ENCODE measurements at regions not wholly inside any gene's neighbourhood (a gene's known extent, or its start where the extent isn't known, plus 50 kb on each side); places are given as distances from the start of the nearest gene placed in this dataset.

DNA sequence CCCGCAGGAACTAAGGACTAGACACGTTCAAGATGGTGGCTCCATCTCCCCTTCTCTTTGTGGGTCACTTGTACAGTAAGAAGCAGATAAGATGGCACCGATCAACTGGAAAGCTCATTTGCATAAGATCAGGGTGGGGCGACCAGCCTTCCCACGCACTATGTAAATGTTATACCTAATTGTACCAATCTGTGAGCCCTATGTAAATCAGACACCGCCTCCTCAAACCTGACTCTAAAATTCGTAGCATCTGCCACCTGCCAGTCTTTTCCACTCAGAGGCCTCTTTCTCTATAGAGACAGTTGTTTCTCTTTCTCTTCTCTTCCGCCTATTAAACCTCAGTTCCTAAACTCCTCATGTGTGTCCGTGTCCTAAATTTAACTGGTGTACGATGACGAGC is 324.5 kb downstream of the PHF14 start:
- peaks cover 9% of the 10 kb centered on the region; the same call in 1 of the 2 replicates for H3K4me1 ChIP-seq (ENCODE audit: insufficient read depth)
- Mint-ChIP-seq H3K27ac (no peak overlapping the region), H3K9me3 (no peaks in the 10 kb centered on the region), H3K27me3 (ENCODE audit: insufficient read depth, low read depth, poor library complexity) (no peaks in the 10 kb centered on the region), H3K4me3 (no peak overlapping the region), H3K36me3 (ENCODE audit: low read depth) (no peaks in the 10 kb centered on the region), H3K4me1 (peaks cover 16% of the 10 kb centered on the region)
- H3K27ac ChIP-seq (ENCODE audit: low read depth) = no peak overlapping the region
- H3K27me3 ChIP-seq (ENCODE audit: insufficient read depth) = no peaks in the 10 kb centered on the region
- H2AFZ ChIP-seq = peak overlapping the region; percentile 77; the same call in 1 of the 2 replicates
- H3K4me2 ChIP-seq = no peak overlapping the region
- H4K20me1 ChIP-seq (replicated peaks; ENCODE audit: insufficient read depth) = no peaks in the 10 kb centered on the region
- H3K4me3 ChIP-seq = no peak overlapping the region
- H3K36me3 ChIP-seq (ENCODE audit: insufficient read depth) = no peaks in the 10 kb centered on the region
- no peaks in the 10 kb centered on the region for H3K79me2 ChIP-seq (replicated peaks; ENCODE audit: insufficient read depth)
- peak; percentile 66 for ATAC-seq
- H3K9me2 ChIP-seq (ENCODE audit: insufficient read depth) = no peaks in the 10 kb centered on the region
- no peaks in the 10 kb centered on the region for H3F3A ChIP-seq (replicated peaks; ENCODE audit: low read depth)
- peak; percentile 19 for DNase-seq (ENCODE audit: low spot score)
- TF ChIP-seq NANOG (IDR thresholded peaks at IDR 0.05; ENCODE audit: borderline replicate concordance) (no peak), ZNF114 (CRISPR knock-in tag; IDR thresholded peaks at IDR 0.05) (no peak), POLR2AphosphoS5 (IDR thresholded peaks at IDR 0.05; ENCODE audit: low read depth) (no peak), EZH2phosphoT487 (IDR thresholded peaks at IDR 0.05; ENCODE audit: unreplicated experiment) (no peak), EZH2 (IDR thresholded peaks at IDR 0.05; ENCODE audit: low read depth, unreplicated experiment) (no peak), JUNB (IDR thresholded peaks at IDR 0.05; ENCODE audit: unreplicated experiment) (no peak)
- TF ChIP-seq, protein P1, sequence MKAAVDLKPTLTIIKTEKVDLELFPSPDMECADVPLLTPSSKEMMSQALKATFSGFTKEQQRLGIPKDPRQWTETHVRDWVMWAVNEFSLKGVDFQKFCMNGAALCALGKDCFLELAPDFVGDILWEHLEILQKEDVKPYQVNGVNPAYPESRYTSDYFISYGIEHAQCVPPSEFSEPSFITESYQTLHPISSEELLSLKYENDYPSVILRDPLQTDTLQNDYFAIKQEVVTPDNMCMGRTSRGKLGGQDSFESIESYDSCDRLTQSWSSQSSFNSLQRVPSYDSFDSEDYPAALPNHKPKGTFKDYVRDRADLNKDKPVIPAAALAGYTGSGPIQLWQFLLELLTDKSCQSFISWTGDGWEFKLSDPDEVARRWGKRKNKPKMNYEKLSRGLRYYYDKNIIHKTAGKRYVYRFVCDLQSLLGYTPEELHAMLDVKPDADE (IDR thresholded peaks at IDR 0.05) = no peak
- TF ChIP-seq, protein P2, sequence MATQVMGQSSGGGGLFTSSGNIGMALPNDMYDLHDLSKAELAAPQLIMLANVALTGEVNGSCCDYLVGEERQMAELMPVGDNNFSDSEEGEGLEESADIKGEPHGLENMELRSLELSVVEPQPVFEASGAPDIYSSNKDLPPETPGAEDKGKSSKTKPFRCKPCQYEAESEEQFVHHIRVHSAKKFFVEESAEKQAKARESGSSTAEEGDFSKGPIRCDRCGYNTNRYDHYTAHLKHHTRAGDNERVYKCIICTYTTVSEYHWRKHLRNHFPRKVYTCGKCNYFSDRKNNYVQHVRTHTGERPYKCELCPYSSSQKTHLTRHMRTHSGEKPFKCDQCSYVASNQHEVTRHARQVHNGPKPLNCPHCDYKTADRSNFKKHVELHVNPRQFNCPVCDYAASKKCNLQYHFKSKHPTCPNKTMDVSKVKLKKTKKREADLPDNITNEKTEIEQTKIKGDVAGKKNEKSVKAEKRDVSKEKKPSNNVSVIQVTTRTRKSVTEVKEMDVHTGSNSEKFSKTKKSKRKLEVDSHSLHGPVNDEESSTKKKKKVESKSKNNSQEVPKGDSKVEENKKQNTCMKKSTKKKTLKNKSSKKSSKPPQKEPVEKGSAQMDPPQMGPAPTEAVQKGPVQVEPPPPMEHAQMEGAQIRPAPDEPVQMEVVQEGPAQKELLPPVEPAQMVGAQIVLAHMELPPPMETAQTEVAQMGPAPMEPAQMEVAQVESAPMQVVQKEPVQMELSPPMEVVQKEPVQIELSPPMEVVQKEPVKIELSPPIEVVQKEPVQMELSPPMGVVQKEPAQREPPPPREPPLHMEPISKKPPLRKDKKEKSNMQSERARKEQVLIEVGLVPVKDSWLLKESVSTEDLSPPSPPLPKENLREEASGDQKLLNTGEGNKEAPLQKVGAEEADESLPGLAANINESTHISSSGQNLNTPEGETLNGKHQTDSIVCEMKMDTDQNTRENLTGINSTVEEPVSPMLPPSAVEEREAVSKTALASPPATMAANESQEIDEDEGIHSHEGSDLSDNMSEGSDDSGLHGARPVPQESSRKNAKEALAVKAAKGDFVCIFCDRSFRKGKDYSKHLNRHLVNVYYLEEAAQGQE (IDR thresholded peaks at IDR 0.05; ENCODE audit: unreplicated experiment) = no peak

DNA sequence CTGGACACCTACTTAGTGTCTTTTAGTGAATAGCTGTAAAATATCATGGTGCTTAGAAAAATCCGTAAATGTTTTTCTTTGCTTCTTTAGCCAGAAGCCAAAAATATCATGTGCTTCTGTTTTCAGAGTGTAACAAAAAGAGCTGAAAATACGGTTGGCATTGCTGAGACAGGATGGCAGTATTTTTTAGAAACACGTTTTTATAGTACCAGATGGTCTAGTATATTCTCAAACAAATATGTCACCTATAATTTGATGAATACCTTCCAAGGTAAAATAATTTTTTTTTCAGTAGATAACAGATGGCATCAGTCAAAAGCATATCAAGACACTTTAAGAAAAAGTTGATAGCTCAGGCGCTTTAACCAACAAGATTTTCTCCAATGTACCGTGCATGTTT is 326.6 kb downstream of the PHF14 start:
- Mint-ChIP-seq H3K36me3 (ENCODE audit: low read depth) (no peaks in the 10 kb centered on the region), H3K27ac (no peak overlapping the region), H3K9me3 (no peaks in the 10 kb centered on the region), H3K4me1 (peaks cover 5% of the 10 kb centered on the region; the same call in 1 of the 3 replicates), H3K4me3 (no peak overlapping the region), H3K27me3 (ENCODE audit: insufficient read depth, low read depth, poor library complexity) (no peaks in the 10 kb centered on the region)
- ATAC-seq = no peak
- H3K4me2 ChIP-seq = no peak overlapping the region
- H3K79me2 ChIP-seq (replicated peaks; ENCODE audit: insufficient read depth) = no peaks in the 10 kb centered on the region
- no peak for DNase-seq (ENCODE audit: low spot score)
- no peaks in the 10 kb centered on the region for H3F3A ChIP-seq (replicated peaks; ENCODE audit: low read depth)
- H3K36me3 ChIP-seq (ENCODE audit: insufficient read depth) = no peaks in the 10 kb centered on the region
- H3K27me3 ChIP-seq (ENCODE audit: insufficient read depth) = no peaks in the 10 kb centered on the region
- H3K4me3 ChIP-seq = no peak overlapping the region
- no peaks in the 10 kb centered on the region for H4K20me1 ChIP-seq (replicated peaks; ENCODE audit: insufficient read depth)
- H3K9me2 ChIP-seq (ENCODE audit: insufficient read depth) = no peaks in the 10 kb centered on the region
- no peak for TF ChIP-seq POLR2AphosphoS5 (IDR thresholded peaks at IDR 0.05; ENCODE audit: low read depth)
- TF ChIP-seq, protein P3, sequence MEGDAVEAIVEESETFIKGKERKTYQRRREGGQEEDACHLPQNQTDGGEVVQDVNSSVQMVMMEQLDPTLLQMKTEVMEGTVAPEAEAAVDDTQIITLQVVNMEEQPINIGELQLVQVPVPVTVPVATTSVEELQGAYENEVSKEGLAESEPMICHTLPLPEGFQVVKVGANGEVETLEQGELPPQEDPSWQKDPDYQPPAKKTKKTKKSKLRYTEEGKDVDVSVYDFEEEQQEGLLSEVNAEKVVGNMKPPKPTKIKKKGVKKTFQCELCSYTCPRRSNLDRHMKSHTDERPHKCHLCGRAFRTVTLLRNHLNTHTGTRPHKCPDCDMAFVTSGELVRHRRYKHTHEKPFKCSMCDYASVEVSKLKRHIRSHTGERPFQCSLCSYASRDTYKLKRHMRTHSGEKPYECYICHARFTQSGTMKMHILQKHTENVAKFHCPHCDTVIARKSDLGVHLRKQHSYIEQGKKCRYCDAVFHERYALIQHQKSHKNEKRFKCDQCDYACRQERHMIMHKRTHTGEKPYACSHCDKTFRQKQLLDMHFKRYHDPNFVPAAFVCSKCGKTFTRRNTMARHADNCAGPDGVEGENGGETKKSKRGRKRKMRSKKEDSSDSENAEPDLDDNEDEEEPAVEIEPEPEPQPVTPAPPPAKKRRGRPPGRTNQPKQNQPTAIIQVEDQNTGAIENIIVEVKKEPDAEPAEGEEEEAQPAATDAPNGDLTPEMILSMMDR (conservative IDR thresholded peaks at IDR 0.05; ENCODE audit: low read depth in 2 of 2) = no peak
- TF ChIP-seq ZNF331 (CRISPR knock-in tag; IDR thresholded peaks at IDR 0.05; ENCODE audit: low read depth) = no peak
- no peak overlapping the region for H3K27ac ChIP-seq (ENCODE audit: low read depth)
- H2AFZ ChIP-seq = no peak overlapping the region
- no peaks in the 10 kb centered on the region for H3K4me1 ChIP-seq (ENCODE audit: insufficient read depth)

Measured in GM23338 (cell line).